Dermis blood vessel endothelial cell (primary cell): ENCODE measurements at regions not wholly inside any gene's neighbourhood (a gene's known extent, or its start where the extent isn't known, plus 50 kb on each side); places are given as distances from the start of the nearest gene placed in this dataset.
A peak's percentile ranks its signal among the peaks of the same experiment; 100 is the strongest.

ENCODE experiments used
- DNase-seq: peaks from one replicate; pipeline ENCODE4 v3.0.0; 2010

DNA sequence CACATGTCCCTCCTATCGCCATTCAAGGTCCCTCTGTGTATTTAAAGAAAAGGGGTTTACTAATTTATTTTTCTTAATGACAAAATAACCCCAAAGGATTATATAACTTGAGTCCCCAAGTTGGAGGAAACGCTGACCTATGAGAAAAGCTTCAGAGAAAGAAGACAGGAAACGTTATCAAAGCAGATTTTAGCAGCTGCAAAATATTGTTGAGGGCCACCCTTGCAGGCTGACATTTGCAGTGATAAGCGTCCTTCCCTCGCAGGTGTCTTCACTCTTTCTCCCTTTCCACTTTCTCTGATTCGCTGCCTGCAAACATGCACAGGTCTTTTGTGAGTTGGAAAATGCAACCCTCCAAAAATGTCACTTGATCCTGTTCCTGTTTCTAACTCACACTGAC is 103.2 kb upstream of the RIPOR2 start:
- DNase-seq, result no peak

- no peak for DNase-seq
These were observed 105.8 kb upstream of the RIPOR2 start for GRCh38 chr6:25041485-25042035.

GRCh38 chr6:25042036-25042521 is 106.3 kb upstream of the RIPOR2 start:
- DNase-seq, result no peak

GRCh38 chr6:25042536-25042935 is 106.8 kb upstream of the RIPOR2 start:
- no peak for DNase-seq

DNA sequence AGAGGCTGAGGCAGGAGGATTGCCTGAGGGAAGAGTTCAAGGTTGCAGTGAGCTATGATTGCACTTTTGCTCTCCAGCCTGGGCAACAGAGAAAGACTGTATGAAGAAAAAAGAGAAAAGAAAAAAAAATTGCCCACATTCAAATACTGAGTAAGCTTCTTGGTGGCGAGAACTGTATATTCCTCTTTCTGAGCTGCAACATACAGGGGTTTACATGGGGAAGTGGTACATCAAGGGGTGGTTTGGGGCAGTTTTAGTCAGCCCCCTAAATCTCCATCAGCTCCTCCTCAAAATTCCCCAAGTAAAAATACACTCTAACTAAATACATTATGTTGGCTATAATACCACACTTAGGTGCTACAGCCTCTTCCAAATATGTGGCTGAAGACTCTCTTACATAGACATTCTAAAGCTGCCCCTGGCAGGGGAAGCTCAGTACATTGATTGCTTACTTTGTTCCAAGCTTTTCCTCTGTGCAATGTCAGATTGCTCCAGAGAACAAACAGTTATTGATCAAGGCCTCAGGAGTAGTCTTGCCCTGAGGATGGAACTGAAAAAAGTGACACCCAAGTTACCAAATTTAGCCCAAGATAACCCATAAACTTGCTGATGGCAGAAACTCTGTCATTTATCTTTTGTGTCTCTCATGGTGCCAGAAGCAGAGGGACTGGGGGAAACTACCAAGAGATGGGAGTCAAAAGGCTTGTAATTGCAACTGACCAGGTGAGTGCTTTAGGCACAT is 107.4 kb upstream of the RIPOR2 start:
- DNase-seq, result no peak

DNA sequence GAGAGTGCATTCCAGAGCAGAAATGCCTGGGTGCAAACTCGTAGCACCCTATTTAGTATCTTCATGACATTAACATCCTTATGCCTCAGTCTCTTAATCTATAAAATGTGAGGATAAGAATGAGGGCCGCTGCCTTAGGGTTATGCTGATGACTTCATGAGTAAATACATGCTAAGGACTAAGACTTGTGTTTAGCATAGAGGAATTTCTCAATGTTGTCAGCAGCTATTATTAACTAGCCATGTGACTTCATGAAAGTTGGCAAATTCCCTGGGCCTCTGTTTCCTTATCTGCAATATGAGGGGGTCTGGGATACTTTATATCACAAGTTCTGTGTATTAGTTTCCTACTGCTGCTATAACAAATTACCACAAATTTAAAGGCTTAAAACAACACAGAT is 108.1 kb upstream of the RIPOR2 start:
- DNase-seq, result no peak

GRCh38 chr6:25046942-25047341 is 111.2 kb upstream of the RIPOR2 start:
- DNase-seq, result no peak

- peak; percentile 82 for DNase-seq
These were observed 114.6 kb upstream of the RIPOR2 start for GRCh38 chr6:25050356-25050755.

- DNase-seq, result no peak
These were observed 115.3 kb upstream of the RIPOR2 start for GRCh38 chr6:25051083-25051482.

GRCh38 chr6:25052181-25052580 is 116.4 kb upstream of the RIPOR2 start:
- DNase-seq, result no peak

DNA sequence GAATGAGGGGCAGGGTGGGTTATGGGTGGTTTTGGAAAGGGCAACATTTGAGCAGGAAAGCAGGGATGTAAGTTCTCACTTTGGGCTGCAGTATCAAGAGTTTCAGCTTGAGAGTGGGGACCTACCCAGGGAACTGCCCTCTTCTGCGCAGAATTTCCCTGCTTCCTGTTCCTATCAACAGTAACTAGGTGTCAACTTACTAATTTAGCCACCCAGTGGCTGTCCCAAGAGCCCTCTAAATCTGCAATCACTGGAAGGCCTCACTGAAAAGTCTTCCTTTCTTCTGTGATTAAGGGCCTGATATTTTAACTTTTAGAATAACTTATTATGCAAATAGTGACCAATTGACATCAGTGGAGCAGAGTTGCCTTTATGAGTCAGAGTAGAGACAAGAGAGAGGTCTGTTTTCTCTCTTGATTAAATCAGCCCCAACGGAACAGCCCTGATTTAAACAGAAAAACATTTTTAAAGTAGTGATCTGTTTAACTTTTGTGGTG is 118.2 kb upstream of the RIPOR2 start:
- DNase-seq, result no peak

DNA sequence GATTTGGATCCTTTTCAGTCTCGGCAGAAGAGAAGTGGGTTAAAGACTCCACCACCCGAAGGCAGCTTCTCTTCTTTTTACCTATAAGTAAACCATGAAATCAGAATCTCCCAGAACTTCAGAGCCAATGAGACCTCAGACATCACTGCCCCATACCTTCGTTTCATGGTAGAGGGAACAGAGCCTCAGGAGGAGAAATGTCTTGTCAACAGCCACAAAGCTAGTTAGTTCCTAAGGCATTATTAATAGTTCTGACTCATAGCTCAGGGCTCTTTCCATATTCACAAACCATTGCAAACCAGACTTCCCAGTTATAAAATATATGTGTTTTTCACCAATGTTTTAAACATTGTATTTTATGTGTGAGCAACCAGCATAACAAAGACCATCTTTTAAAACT is 118.7 kb upstream of the RIPOR2 start:
- no peak for DNase-seq

GRCh38 chr6:25056130-25056529 is 120.4 kb upstream of the RIPOR2 start:
- DNase-seq, result no peak

GRCh38 chr6:25057111-25057905 is 121.5 kb upstream of the RIPOR2 start:
- no peak for DNase-seq

DNA sequence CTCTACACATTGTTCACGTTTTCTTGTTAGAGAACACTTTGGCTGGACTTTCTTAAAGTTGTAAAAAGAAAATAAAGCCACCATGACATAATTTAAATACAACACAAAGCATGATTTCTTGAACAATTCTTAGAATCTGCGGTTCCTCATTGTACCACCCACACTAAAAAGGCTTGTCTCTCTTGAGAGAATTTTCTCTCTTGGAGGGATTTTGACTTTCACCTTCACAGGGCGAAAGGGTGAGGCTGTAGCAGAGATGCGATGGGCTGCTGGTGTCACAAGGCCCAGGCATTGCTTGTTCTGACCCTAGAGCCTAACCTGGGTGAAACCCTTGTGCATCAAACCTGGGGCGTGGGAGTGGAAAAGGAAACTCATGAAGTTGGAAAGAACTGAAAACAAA is 122.7 kb upstream of the RIPOR2 start:
- no peak for DNase-seq

DNA sequence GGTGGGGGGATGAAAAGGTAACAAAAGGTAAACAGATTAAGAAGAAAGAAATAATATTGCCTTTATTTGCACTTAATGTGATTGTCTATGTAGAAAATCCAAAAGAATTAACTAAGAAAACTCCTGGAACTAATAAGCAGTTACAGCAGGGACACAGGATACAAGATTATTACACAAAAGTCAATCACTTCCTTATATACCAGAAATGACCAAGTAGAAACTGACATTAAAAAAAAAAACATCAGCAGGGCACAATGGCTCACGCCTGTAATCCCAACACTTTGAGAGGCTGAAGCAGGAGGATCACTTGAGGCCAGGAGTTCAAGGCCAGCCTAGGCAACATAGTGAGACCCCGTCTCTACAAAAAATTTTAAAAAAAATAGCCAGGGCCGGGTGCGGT is 123.2 kb upstream of the RIPOR2 start:
- no peak for DNase-seq

GRCh38 chr6:25060522-25060921 is 124.8 kb upstream of the RIPOR2 start:
- DNase-seq, result no peak

GRCh38 chr6:25061289-25061936 is 125.7 kb upstream of the RIPOR2 start:
- no peak for DNase-seq

GRCh38 chr6:25062070-25062811 is 126.5 kb upstream of the RIPOR2 start:
- DNase-seq, result no peak

DNA sequence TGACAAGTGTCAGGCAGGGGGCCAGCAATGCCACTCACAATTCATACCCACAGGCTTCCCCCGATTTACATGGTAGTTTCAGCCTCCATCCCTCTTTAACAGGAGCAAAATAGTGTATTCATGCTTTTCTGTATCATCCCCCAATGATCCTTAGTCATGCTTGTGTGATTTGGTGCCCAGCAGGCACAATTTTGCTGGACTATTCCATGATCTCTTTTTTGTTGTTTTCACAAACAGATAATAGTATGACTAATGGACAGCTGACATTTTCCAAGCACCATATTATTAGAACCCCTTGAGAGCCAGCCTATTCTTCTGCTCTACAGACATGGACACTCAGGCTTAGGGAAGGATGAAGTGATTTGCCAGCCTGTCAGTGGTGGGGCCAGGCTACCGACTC is 128.2 kb upstream of the RIPOR2 start:
- DNase-seq, result no peak

- DNase-seq, result no peak
These were observed 129.9 kb upstream of the RIPOR2 start for GRCh38 chr6:25065666-25066065.

GRCh38 chr6:25066593-25066992 is 130.8 kb upstream of the RIPOR2 start:
- no peak for DNase-seq
